ENCODE measurements at regions not wholly inside any gene's neighbourhood (a gene's known extent, or its start where the extent isn't known, plus 50 kb on each side); places are given as distances from the start of the nearest gene placed in this dataset.
"Not testable (repeated sequence)": the region's sequence is repeated elsewhere in the genome, so short reads cannot be mapped to it uniquely, and the experiment has no call there.

- 60% methylated on average over 1 of the region's 3 CpGs for WGBS (ENCODE audit: insufficient coverage, low lambda C conversion rate)
- DNase-seq = no peak
- no peaks in the 10 kb centered on the region for H3K36me3 ChIP-seq (ENCODE audit: control insufficient read depth, insufficient read depth, low read length)
Measured at GRCh38 chr16:25570131-25570530, 121.6 kb upstream of the HS3ST4 start.

GRCh38 chr16:25568991-25569390 is 122.8 kb upstream of the HS3ST4 start:
- H3K27me3 ChIP-seq (ENCODE audit: control insufficient read depth, insufficient read depth, low read length) = no peaks in the 10 kb centered on the region
- no peak overlapping the region for H3K27ac ChIP-seq (ENCODE audit: low read length)
- 100% methylated on average over 1 of the region's 2 CpGs for WGBS (ENCODE audit: insufficient coverage, low lambda C conversion rate)

More at GRCh38 chr16:25570131-25570530, 121.6 kb upstream of the HS3ST4 start:
- Histone ChIP-seq H3K27me3 (ENCODE audit: control insufficient read depth, insufficient read depth, low read length) (no peaks in the 10 kb centered on the region), H3K27ac (ENCODE audit: low read length) (no peak overlapping the region), H3K4me3 (ENCODE audit: low read length) (no peak overlapping the region), H3K4me1 (ENCODE audit: control insufficient read depth, insufficient read depth, low read length) (no peaks in the 10 kb centered on the region), H3K9me3 (ENCODE audit: control insufficient read depth, low read depth, low read length) (no peaks in the 10 kb centered on the region)

GRCh38 chr16:25566183-25566582 is 125.6 kb upstream of the HS3ST4 start:
- WGBS (ENCODE audit: insufficient coverage, low lambda C conversion rate) = no CpG with 5 or more reads among the region's 3 CpGs
- no peaks in the 10 kb centered on the region for H3K9me3 ChIP-seq (ENCODE audit: control insufficient read depth, low read depth, low read length)
- no peak overlapping the region for H3K27ac ChIP-seq (ENCODE audit: low read length)
- H3K4me1 ChIP-seq (ENCODE audit: control insufficient read depth, insufficient read depth, low read length) = no peaks in the 10 kb centered on the region
- no peaks in the 10 kb centered on the region for H3K36me3 ChIP-seq (ENCODE audit: control insufficient read depth, insufficient read depth, low read length)
- no peak for DNase-seq
- no peaks in the 10 kb centered on the region for H3K27me3 ChIP-seq (ENCODE audit: control insufficient read depth, insufficient read depth, low read length)
- H3K4me3 ChIP-seq (ENCODE audit: low read length) = no peak overlapping the region

More at GRCh38 chr16:25568991-25569390, 122.8 kb upstream of the HS3ST4 start:
- no peak overlapping the region for H3K4me3 ChIP-seq (ENCODE audit: low read length)
- no peaks in the 10 kb centered on the region for H3K4me1 ChIP-seq (ENCODE audit: control insufficient read depth, insufficient read depth, low read length)
- H3K9me3 ChIP-seq (ENCODE audit: control insufficient read depth, low read depth, low read length) = no peaks in the 10 kb centered on the region
- DNase-seq = no peak
- no peaks in the 10 kb centered on the region for H3K36me3 ChIP-seq (ENCODE audit: control insufficient read depth, insufficient read depth, low read length)

- H3K9me3 ChIP-seq (ENCODE audit: control insufficient read depth, low read depth, low read length) = no peaks in the 10 kb centered on the region
- H3K27ac ChIP-seq (ENCODE audit: low read length) = no peak overlapping the region
- no CpG with 5 or more reads among the region's 4 CpGs for WGBS (ENCODE audit: insufficient coverage, low lambda C conversion rate)
- H3K4me3 ChIP-seq (ENCODE audit: low read length) = no peak overlapping the region
- DNase-seq = no peak
- no peaks in the 10 kb centered on the region for H3K4me1 ChIP-seq (ENCODE audit: control insufficient read depth, insufficient read depth, low read length)
- no peaks in the 10 kb centered on the region for H3K36me3 ChIP-seq (ENCODE audit: control insufficient read depth, insufficient read depth, low read length)
- no peaks in the 10 kb centered on the region for H3K27me3 ChIP-seq (ENCODE audit: control insufficient read depth, insufficient read depth, low read length)
Measured at GRCh38 chr16:25563700-25564099, 128.1 kb upstream of the HS3ST4 start.

GRCh38 chr16:25561723-25562122 is 130.0 kb upstream of the HS3ST4 start:
- not testable (repeated sequence) for H3K4me3 ChIP-seq (ENCODE audit: low read length); H3K27ac ChIP-seq (ENCODE audit: low read length); DNase-seq; H3K36me3 ChIP-seq (ENCODE audit: control insufficient read depth, insufficient read depth, low read length); H3K4me1 ChIP-seq (ENCODE audit: control insufficient read depth, insufficient read depth, low read length); H3K9me3 ChIP-seq (ENCODE audit: control insufficient read depth, low read depth, low read length); H3K27me3 ChIP-seq (ENCODE audit: control insufficient read depth, insufficient read depth, low read length)
- 100% methylated on average over 1 of the region's 3 CpGs for WGBS (ENCODE audit: insufficient coverage, low lambda C conversion rate)

GRCh38 chr16:25556968-25557312 is 134.8 kb upstream of the HS3ST4 start:
- not testable (repeated sequence) for H3K27me3 ChIP-seq (ENCODE audit: control insufficient read depth, insufficient read depth, low read length); H3K4me1 ChIP-seq (ENCODE audit: control insufficient read depth, insufficient read depth, low read length); DNase-seq; H3K36me3 ChIP-seq (ENCODE audit: control insufficient read depth, insufficient read depth, low read length); H3K27ac ChIP-seq (ENCODE audit: low read length); H3K9me3 ChIP-seq (ENCODE audit: control insufficient read depth, low read depth, low read length); H3K4me3 ChIP-seq (ENCODE audit: low read length)
- no CpG with 5 or more reads among the region's 4 CpGs for WGBS (ENCODE audit: insufficient coverage, low lambda C conversion rate)

- H3K4me3 ChIP-seq (ENCODE audit: low read length); H3K27ac ChIP-seq (ENCODE audit: low read length); H3K36me3 ChIP-seq (ENCODE audit: control insufficient read depth, insufficient read depth, low read length); H3K27me3 ChIP-seq (ENCODE audit: control insufficient read depth, insufficient read depth, low read length); DNase-seq; H3K4me1 ChIP-seq (ENCODE audit: control insufficient read depth, insufficient read depth, low read length); H3K9me3 ChIP-seq (ENCODE audit: control insufficient read depth, low read depth, low read length): not testable (repeated sequence)
- no CpG with 5 or more reads among the region's 15 CpGs for WGBS (ENCODE audit: insufficient coverage, low lambda C conversion rate)
Measured at GRCh38 chr16:25556289-25556967, 135.3 kb upstream of the HS3ST4 start.

- Histone ChIP-seq H3K9me3 (ENCODE audit: control insufficient read depth, low read depth, low read length) (no peaks in the 10 kb centered on the region), H3K4me1 (ENCODE audit: control insufficient read depth, insufficient read depth, low read length) (no peaks in the 10 kb centered on the region), H3K27me3 (ENCODE audit: control insufficient read depth, insufficient read depth, low read length) (no peaks in the 10 kb centered on the region), H3K4me3 (ENCODE audit: low read length) (no peak overlapping the region), H3K27ac (ENCODE audit: low read length) (no peak overlapping the region), H3K36me3 (ENCODE audit: control insufficient read depth, insufficient read depth, low read length) (no peaks in the 10 kb centered on the region)
- WGBS (ENCODE audit: insufficient coverage, low lambda C conversion rate) = 67% methylated on average over 3 of the region's 4 CpGs
- no peak for DNase-seq
Measured at GRCh38 chr16:25553711-25554436, 137.9 kb upstream of the HS3ST4 start.

GRCh38 chr16:25550647-25551046 is 141.1 kb upstream of the HS3ST4 start:
- no peaks in the 10 kb centered on the region for H3K36me3 ChIP-seq (ENCODE audit: control insufficient read depth, insufficient read depth, low read length)
- no peak overlapping the region for H3K4me3 ChIP-seq (ENCODE audit: low read length)
- no peak overlapping the region for H3K27ac ChIP-seq (ENCODE audit: low read length)
- no peak for DNase-seq
- no peaks in the 10 kb centered on the region for H3K9me3 ChIP-seq (ENCODE audit: control insufficient read depth, low read depth, low read length)
- H3K27me3 ChIP-seq (ENCODE audit: control insufficient read depth, insufficient read depth, low read length) = no peaks in the 10 kb centered on the region
- H3K4me1 ChIP-seq (ENCODE audit: control insufficient read depth, insufficient read depth, low read length) = no peaks in the 10 kb centered on the region
- no CpG with 5 or more reads among the region's 1 CpG for WGBS (ENCODE audit: insufficient coverage, low lambda C conversion rate)

GRCh38 chr16:25546791-25547190 is 145.0 kb upstream of the HS3ST4 start:
- no peaks in the 10 kb centered on the region for H3K27me3 ChIP-seq (ENCODE audit: control insufficient read depth, insufficient read depth, low read length)
- WGBS (ENCODE audit: insufficient coverage, low lambda C conversion rate) = 63% methylated on average over 1 of the region's 4 CpGs

GRCh38 chr16:25544294-25544693 is 147.5 kb upstream of the HS3ST4 start:
- Histone ChIP-seq H3K4me1 (ENCODE audit: control insufficient read depth, insufficient read depth, low read length) (no peaks in the 10 kb centered on the region), H3K36me3 (ENCODE audit: control insufficient read depth, insufficient read depth, low read length) (no peaks in the 10 kb centered on the region), H3K27me3 (ENCODE audit: control insufficient read depth, insufficient read depth, low read length) (no peaks in the 10 kb centered on the region), H3K9me3 (ENCODE audit: control insufficient read depth, low read depth, low read length) (no peaks in the 10 kb centered on the region), H3K4me3 (ENCODE audit: low read length) (no peak overlapping the region), H3K27ac (ENCODE audit: low read length) (no peak overlapping the region)
- no CpG with 5 or more reads among the region's 3 CpGs for WGBS (ENCODE audit: insufficient coverage, low lambda C conversion rate)
- DNase-seq = no peak

More at GRCh38 chr16:25546791-25547190, 145.0 kb upstream of the HS3ST4 start:
- Histone ChIP-seq H3K27ac (ENCODE audit: low read length) (no peak overlapping the region), H3K4me3 (ENCODE audit: low read length) (no peak overlapping the region), H3K4me1 (ENCODE audit: control insufficient read depth, insufficient read depth, low read length) (no peaks in the 10 kb centered on the region), H3K9me3 (ENCODE audit: control insufficient read depth, low read depth, low read length) (no peaks in the 10 kb centered on the region), H3K36me3 (ENCODE audit: control insufficient read depth, insufficient read depth, low read length) (no peaks in the 10 kb centered on the region)
- no peak for DNase-seq
